Stomach (tissue), 8 donors: ENCODE measurements at regions not wholly inside any gene's neighbourhood (a gene's known extent, or its start where the extent isn't known, plus 50 kb on each side); places are given as distances from the start of the nearest gene placed in this dataset.

Experiments used
- DNase-seq, 2 donors: peaks; one replicate each; pipeline versions ENCODE4 v3.0.0 to v3.0.0-alpha.2; 2013 to 2019
- H3K27ac ChIP-seq, 5 donors: fragments of 200-600 bp in 4 of 5; sonication (generic) in 4 of 5; one replicate each; pipeline ENCODE4 v1.5.1; 2013 to 2019; ENCODE audit warnings: mild to moderate bottlenecking in 1 of 5, moderate library complexity in 1 of 5
- H3K27me3 ChIP-seq, 3 donors: fragments of 200-600 bp; sonication (generic); one replicate each; pipeline ENCODE4 v1.5.1; 2017 to 2019; ENCODE audit warnings: mixed run types in 1 of 3
- H3K36me3 ChIP-seq, 4 donors: fragments of 200-600 bp; sonication (generic); 1 replicate in 3 of 4; 2 replicates in 1 of 4; pipeline ENCODE4 v1.5.1; 2016 to 2019
- H3K4me1 ChIP-seq, 4 donors: fragments of 200-600 bp; sonication (generic); one replicate each; pipeline ENCODE4 v1.5.1; 2016 to 2019
- H3K4me3 ChIP-seq, 4 donors: fragments of 200-600 bp; sonication (generic) in 3 of 4; one replicate each; pipeline ENCODE4 v1.5.1; 2016 to 2019; ENCODE audit warnings: mild to moderate bottlenecking in 1 of 4
- H3K9me3 ChIP-seq, 4 donors: fragments of 200-600 bp; sonication (generic); one replicate each; pipeline ENCODE4 v1.5.1; 2016 to 2019
- EP300 ChIP-seq: sonication (generic); formaldehyde crosslinking; IDR thresholded peaks from one replicate; pipeline ENCODE4 v1.6.1; 2017; ENCODE audit warnings: antibody characterized with exemption
- POLR2A ChIP-seq, 4 donors: fragments of 450-650 bp; IDR thresholded peaks; one replicate each; pipeline ENCODE4 v1.6.1; 2016; ENCODE audit warnings: antibody characterized with exemption in 4 of 4, control low read depth in 2 of 4, mild to moderate bottlenecking in 1 of 4, moderate library complexity in 1 of 4
- POLR2AphosphoS5 ChIP-seq, 3 donors: sonication (generic); formaldehyde crosslinking; IDR thresholded peaks; one replicate each; pipeline ENCODE4 v1.6.1; 2016; ENCODE audit warnings: antibody characterized with exemption in 3 of 3
- WGBS, 5 donors: extraction: QIAGEN DNeasy Blood & Tissue Kit in 3 of 5; methylation state at CpG; one replicate each; pipeline versions ENCODE4 v1.1.5 to v1.1.7; 2013 to 2018; 5-methylcytosine and 5-hydroxymethylcytosine counted together
- intact Hi-C: fragments of 100-400 bp; cut with DNase I; formaldehyde crosslinking; loops from one replicate; pipeline ENCODE4 v1.15.1; 2023; ENCODE audit warnings: low total_unique reads
- TF ChIP-seq, protein P1 (sequence below), 7 experiments: fragments of 450-650 bp in 4 of 7; fragments of 200-600 bp in 3 of 7; sonication (generic) in 3 of 7; IDR thresholded peaks; one replicate each; pipeline ENCODE4 v1.5.1; 2016 to 2019; ENCODE audit warnings: antibody characterized with exemption in 7 of 7, control low read depth in 2 of 7, mild to moderate bottlenecking in 1 of 7
- donor health status: healthy with polysubstance abuse.
- donor health status: Bipolar disorder and iron deficiency.
- donor health status: healthy.

- Histone ChIP-seq H3K4me1 (no peaks in the 10 kb centered on the region), H3K4me3 (no peak overlapping the region), H3K27ac (no peak overlapping the region), H3K9me3 (no peaks in the 10 kb centered on the region), H3K27me3 (no peaks in the 10 kb centered on the region), H3K36me3 (no peaks in the 10 kb centered on the region)
- TF ChIP-seq POLR2A (IDR thresholded peaks at IDR 0.05) (no peak), POLR2AphosphoS5 (IDR thresholded peaks at IDR 0.05) (no peak), EP300 (no peak)
- TF ChIP-seq, protein P1, sequence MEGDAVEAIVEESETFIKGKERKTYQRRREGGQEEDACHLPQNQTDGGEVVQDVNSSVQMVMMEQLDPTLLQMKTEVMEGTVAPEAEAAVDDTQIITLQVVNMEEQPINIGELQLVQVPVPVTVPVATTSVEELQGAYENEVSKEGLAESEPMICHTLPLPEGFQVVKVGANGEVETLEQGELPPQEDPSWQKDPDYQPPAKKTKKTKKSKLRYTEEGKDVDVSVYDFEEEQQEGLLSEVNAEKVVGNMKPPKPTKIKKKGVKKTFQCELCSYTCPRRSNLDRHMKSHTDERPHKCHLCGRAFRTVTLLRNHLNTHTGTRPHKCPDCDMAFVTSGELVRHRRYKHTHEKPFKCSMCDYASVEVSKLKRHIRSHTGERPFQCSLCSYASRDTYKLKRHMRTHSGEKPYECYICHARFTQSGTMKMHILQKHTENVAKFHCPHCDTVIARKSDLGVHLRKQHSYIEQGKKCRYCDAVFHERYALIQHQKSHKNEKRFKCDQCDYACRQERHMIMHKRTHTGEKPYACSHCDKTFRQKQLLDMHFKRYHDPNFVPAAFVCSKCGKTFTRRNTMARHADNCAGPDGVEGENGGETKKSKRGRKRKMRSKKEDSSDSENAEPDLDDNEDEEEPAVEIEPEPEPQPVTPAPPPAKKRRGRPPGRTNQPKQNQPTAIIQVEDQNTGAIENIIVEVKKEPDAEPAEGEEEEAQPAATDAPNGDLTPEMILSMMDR (IDR thresholded peaks at IDR 0.05) = no peak
- WGBS, 5 donors = 70 to 86% (median 75%) methylated on average over 8 of the region's 8 CpGs
- intact Hi-C loops = no loop called here
- no peak for DNase-seq
These were observed 313.6 kb upstream of the ATP11B start for GRCh38 chr3:182479419-182480336.

DNA sequence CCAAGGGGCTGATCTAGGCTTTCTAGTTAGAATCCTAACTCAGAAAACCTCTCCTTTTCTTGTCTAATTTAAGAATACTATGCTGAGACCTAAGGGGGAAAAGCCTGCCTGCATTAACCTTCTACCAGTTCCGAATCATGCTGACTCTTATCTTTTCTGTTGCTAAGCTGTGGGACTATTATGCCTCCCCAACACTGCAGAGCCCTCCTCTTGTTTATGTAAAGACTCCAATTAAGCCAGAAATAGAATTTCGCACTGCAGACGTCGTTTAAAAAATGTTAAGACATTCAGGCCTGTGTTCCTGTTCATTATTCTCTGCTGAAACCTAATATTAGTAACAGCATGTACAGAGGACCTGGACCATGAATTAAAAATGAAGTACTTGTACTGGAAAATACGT lies 310.6 kb upstream of the ATP11B start:
- no peak overlapping the region for H3K4me3 ChIP-seq
- TF ChIP-seq, protein P1 (IDR thresholded peaks at IDR 0.05) = no peak
- TF ChIP-seq POLR2AphosphoS5 (IDR thresholded peaks at IDR 0.05) (no peak), EP300 (no peak), POLR2A (IDR thresholded peaks at IDR 0.05) (no peak)
- DNase-seq = no peak
- H3K9me3 ChIP-seq = no peaks in the 10 kb centered on the region
- no peak overlapping the region for H3K27ac ChIP-seq
- intact Hi-C loops = no loop called here
- WGBS, 5 donors = 55 to 76% (median 64%) methylated on average over 5 of the region's 5 CpGs
- H3K36me3 ChIP-seq = no peaks in the 10 kb centered on the region
- H3K27me3 ChIP-seq = no peaks in the 10 kb centered on the region
- peaks cover 0 to 8% (median 0%) of the 10 kb centered on the region in 4 donors for H3K4me1 ChIP-seq

DNA sequence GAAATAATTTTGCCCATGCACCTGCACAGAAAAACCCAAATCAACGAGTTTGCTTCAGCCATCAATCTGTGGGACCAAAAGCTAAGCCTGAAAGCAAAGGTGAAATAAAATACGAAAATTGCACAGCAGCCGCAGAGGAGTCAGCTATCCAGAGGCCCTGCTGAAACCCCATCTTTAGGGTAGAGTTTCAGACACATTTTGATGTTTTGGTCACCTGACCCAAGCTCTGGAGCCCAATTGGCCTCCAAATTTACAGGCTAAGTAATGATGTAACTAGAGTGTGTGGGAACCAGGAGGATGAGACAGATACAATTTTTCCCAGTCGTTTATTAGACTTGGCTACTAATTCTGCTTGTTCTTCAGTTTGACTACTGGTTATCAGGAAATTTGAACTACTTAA lies 308.6 kb upstream of the ATP11B start:
- H3K36me3 ChIP-seq = no peaks in the 10 kb centered on the region
- no peaks in the 10 kb centered on the region for H3K27me3 ChIP-seq
- no peak for DNase-seq
- H3K27ac ChIP-seq = no peak overlapping the region
- no peak overlapping the region for H3K4me3 ChIP-seq
- intact Hi-C loops = no loop called here
- WGBS, 5 donors = 71 to 78% (median 75%) methylated on average over 4 of the region's 4 CpGs
- peaks cover 0 to 8% (median 0%) of the 10 kb centered on the region in 4 donors for H3K4me1 ChIP-seq
- no peaks in the 10 kb centered on the region for H3K9me3 ChIP-seq
- no peak for TF ChIP-seq POLR2AphosphoS5 (IDR thresholded peaks at IDR 0.05)
- TF ChIP-seq EP300 = no peak
- TF ChIP-seq, protein P1 (IDR thresholded peaks at IDR 0.05) = no peak
- TF ChIP-seq POLR2A (IDR thresholded peaks at IDR 0.05) = no peak

GRCh38 chr3:182485301-182485700 lies 308.0 kb upstream of the ATP11B start:
- DNase-seq = peak in 1 of 2 donors; percentile 32
- H3K27ac ChIP-seq = no peak overlapping the region
- TF ChIP-seq, protein P1 (IDR thresholded peaks at IDR 0.05) = no peak
- TF ChIP-seq POLR2A (IDR thresholded peaks at IDR 0.05) (no peak), EP300 (no peak), POLR2AphosphoS5 (IDR thresholded peaks at IDR 0.05) (no peak)
- no peak overlapping the region for H3K4me3 ChIP-seq
- intact Hi-C loops = no loop called here
- no peaks in the 10 kb centered on the region for H3K36me3 ChIP-seq
- 21 to 32% (median 28%) methylated on average over 3 of the region's 3 CpGs for WGBS, 5 donors
- peaks cover 0 to 8% (median under 1%) of the 10 kb centered on the region in 4 donors for H3K4me1 ChIP-seq
- no peaks in the 10 kb centered on the region for H3K9me3 ChIP-seq
- no peaks in the 10 kb centered on the region for H3K27me3 ChIP-seq
